Neural progenitor cell (in vitro differentiated cells): ENCODE measurements at regions not wholly inside any gene's neighbourhood (a gene's known extent, or its start where the extent isn't known, plus 50 kb on each side); places are given as distances from the start of the nearest gene placed in this dataset.

Experiments
- CTCF ChIP-seq: fragments of 200-600 bp; sonication (generic); IDR thresholded peaks from 2 replicates; pipeline ENCODE4 v1.5.1; 2017; ENCODE audit warnings: antibody characterized with exemption, mild to moderate bottlenecking
- EZH2 ChIP-seq: fragments of 200-600 bp; sonication (generic); IDR thresholded peaks from 2 replicates; pipeline ENCODE4 v1.6.1; 2017; ENCODE audit warnings: antibody characterized with exemption, mild to moderate bottlenecking, moderate library complexity
- EZH2phosphoT487 ChIP-seq: fragments of 200-600 bp; sonication (generic); IDR thresholded peaks from 2 replicates; pipeline ENCODE4 v1.6.1; 2017; ENCODE audit warnings: antibody characterized with exemption

GRCh38 chr21:16185766-16186165 is 456.0 kb downstream of the USP25 start:
- no peak for TF ChIP-seq CTCF
- no peak for TF ChIP-seq EZH2
- TF ChIP-seq EZH2phosphoT487 = no peak
